DND-41 (cell line): ENCODE measurements at regions not wholly inside any gene's neighbourhood (a gene's known extent, or its start where the extent isn't known, plus 50 kb on each side); places are given as distances from the start of the nearest gene placed in this dataset.

ENCODE experiments used
- EZH2 ChIP-seq: IDR thresholded peaks from 3 replicates; pipeline ENCODE4 v1.6.1; 2012; ENCODE audit warnings: borderline replicate concordance, low read depth, mild to moderate bottlenecking, moderate library complexity, low read length, inconsistent platforms; ENCODE audit not compliant: severe bottlenecking
- TF ChIP-seq, protein P1 (sequence below): IDR thresholded peaks from 2 replicates; pipeline ENCODE4 v1.5.1; 2012; ENCODE audit warnings: borderline replicate concordance, low read length, moderate library complexity, mild to moderate bottlenecking; ENCODE audit not compliant: poor library complexity, severe bottlenecking; ENCODE audit errors: extremely low read depth

GRCh38 chr5:172583931-172584511, 57.0 kb upstream of the NEURL1B start:
- TF ChIP-seq, protein P1, sequence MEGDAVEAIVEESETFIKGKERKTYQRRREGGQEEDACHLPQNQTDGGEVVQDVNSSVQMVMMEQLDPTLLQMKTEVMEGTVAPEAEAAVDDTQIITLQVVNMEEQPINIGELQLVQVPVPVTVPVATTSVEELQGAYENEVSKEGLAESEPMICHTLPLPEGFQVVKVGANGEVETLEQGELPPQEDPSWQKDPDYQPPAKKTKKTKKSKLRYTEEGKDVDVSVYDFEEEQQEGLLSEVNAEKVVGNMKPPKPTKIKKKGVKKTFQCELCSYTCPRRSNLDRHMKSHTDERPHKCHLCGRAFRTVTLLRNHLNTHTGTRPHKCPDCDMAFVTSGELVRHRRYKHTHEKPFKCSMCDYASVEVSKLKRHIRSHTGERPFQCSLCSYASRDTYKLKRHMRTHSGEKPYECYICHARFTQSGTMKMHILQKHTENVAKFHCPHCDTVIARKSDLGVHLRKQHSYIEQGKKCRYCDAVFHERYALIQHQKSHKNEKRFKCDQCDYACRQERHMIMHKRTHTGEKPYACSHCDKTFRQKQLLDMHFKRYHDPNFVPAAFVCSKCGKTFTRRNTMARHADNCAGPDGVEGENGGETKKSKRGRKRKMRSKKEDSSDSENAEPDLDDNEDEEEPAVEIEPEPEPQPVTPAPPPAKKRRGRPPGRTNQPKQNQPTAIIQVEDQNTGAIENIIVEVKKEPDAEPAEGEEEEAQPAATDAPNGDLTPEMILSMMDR, result no peak
- TF ChIP-seq EZH2, result no peak
